GM21526 (cell line): ENCODE measurements at regions not wholly inside any gene's neighbourhood (a gene's known extent, or its start where the extent isn't known, plus 50 kb on each side); places are given as distances from the start of the nearest gene placed in this dataset.
"Not testable (repeated sequence)": the region's sequence is repeated elsewhere in the genome, so short reads cannot be mapped to it uniquely, and the experiment has no call there.

Experiments
- ATAC-seq: cut with Tn5 transposase; IDR thresholded peaks from one replicate; pipeline ENCODE4 v1.9.1; 2021; ENCODE audit warnings: moderate library complexity; ENCODE audit not compliant: unreplicated experiment, low FRiP score

GRCh38 chr7:4319280-4319679 lies 362.8 kb upstream of the FOXK1 start:
- no peak for ATAC-seq

- no peak for ATAC-seq
Measured at GRCh38 chr7:4325732-4326131, 356.4 kb upstream of the FOXK1 start.

GRCh38 chr7:4331711-4332110 lies 350.4 kb upstream of the FOXK1 start:
- no peak for ATAC-seq

- ATAC-seq: no peak
Measured at GRCh38 chr7:4338556-4338955, 343.5 kb upstream of the FOXK1 start.

- no peak for ATAC-seq
Measured at GRCh38 chr7:4343272-4344247, 338.5 kb upstream of the FOXK1 start.

GRCh38 chr7:4345004-4345403 lies 337.1 kb upstream of the FOXK1 start:
- ATAC-seq: no peak

- no peak for ATAC-seq
Measured at GRCh38 chr7:4352069-4352468, 330.0 kb upstream of the FOXK1 start.

- no peak for ATAC-seq
Measured at GRCh38 chr7:4361774-4362173, 320.3 kb upstream of the FOXK1 start.

GRCh38 chr7:4383584-4383983 lies 298.5 kb upstream of the FOXK1 start:
- ATAC-seq: no peak

GRCh38 chr7:4386190-4386589 lies 295.9 kb upstream of the FOXK1 start:
- ATAC-seq: no peak

GRCh38 chr7:4391103-4391502 lies 291.0 kb upstream of the FOXK1 start:
- ATAC-seq: not testable (repeated sequence)

GRCh38 chr7:4394736-4395135 lies 287.4 kb upstream of the FOXK1 start:
- no peak for ATAC-seq

GRCh38 chr7:4399121-4399520 lies 283.0 kb upstream of the FOXK1 start:
- no peak for ATAC-seq

- ATAC-seq: no peak
Measured at GRCh38 chr7:4399596-4399995, 282.5 kb upstream of the FOXK1 start.

- ATAC-seq: no peak
Measured at GRCh38 chr7:4406288-4407058, 275.6 kb upstream of the FOXK1 start.

GRCh38 chr7:4409946-4410345 lies 272.1 kb upstream of the FOXK1 start:
- ATAC-seq: no peak

- no peak for ATAC-seq
Measured at GRCh38 chr7:4416396-4417056, 265.6 kb upstream of the FOXK1 start.

GRCh38 chr7:4428526-4428925 lies 253.6 kb upstream of the FOXK1 start:
- no peak for ATAC-seq

GRCh38 chr7:4430227-4430626 lies 251.9 kb upstream of the FOXK1 start:
- no peak for ATAC-seq

- ATAC-seq: no peak
Measured at GRCh38 chr7:4434306-4434705, 247.8 kb upstream of the FOXK1 start.

GRCh38 chr7:4436361-4436895 lies 245.7 kb upstream of the FOXK1 start:
- no peak for ATAC-seq
